Breast epithelium (tissue), 3 donors: ENCODE measurements at regions not wholly inside any gene's neighbourhood (a gene's known extent, or its start where the extent isn't known, plus 50 kb on each side); places are given as distances from the start of the nearest gene placed in this dataset.

ENCODE experiments used
- POLR2A ChIP-seq: fragments of 450-650 bp; IDR thresholded peaks from one replicate; pipeline ENCODE4 v1.6.1; 2016; ENCODE audit warnings: antibody characterized with exemption, mild to moderate bottlenecking, moderate library complexity
- TF ChIP-seq, protein P1 (sequence below), 3 donors: fragments of 450-650 bp; IDR thresholded peaks; one replicate each; pipeline ENCODE4 v1.5.1; 2016 to 2017; ENCODE audit warnings: antibody characterized with exemption in 3 of 3, mild to moderate bottlenecking in 3 of 3, moderate library complexity in 3 of 3

DNA sequence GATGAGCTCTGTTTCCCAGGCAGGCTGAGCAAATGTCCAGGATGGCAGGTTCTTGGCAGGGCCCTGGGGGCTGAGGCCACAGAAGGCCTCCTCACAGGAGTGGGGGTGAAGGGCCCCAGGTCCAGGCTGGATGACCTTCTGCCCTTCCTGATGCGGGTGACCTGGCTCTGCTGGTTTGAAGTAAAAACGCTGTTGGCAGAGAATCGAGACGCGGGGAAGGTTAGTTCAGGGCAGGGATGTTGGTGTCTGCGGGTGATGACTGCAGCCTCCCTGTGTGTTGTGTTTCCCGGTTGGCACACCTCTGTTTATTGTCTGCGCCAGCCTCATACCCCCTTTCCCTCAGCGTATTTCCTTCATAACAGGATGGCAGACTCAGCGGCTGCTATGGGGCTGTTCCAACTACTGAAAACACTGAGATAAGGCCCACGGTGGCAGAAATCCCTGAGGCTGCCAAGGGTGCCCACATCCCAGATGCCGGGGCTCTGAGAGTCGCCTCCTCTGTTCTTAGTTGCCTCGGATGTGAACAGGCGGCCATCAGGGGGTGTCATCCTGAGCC lies 104.6 kb downstream of the METRNL start:
- TF ChIP-seq, protein P1, sequence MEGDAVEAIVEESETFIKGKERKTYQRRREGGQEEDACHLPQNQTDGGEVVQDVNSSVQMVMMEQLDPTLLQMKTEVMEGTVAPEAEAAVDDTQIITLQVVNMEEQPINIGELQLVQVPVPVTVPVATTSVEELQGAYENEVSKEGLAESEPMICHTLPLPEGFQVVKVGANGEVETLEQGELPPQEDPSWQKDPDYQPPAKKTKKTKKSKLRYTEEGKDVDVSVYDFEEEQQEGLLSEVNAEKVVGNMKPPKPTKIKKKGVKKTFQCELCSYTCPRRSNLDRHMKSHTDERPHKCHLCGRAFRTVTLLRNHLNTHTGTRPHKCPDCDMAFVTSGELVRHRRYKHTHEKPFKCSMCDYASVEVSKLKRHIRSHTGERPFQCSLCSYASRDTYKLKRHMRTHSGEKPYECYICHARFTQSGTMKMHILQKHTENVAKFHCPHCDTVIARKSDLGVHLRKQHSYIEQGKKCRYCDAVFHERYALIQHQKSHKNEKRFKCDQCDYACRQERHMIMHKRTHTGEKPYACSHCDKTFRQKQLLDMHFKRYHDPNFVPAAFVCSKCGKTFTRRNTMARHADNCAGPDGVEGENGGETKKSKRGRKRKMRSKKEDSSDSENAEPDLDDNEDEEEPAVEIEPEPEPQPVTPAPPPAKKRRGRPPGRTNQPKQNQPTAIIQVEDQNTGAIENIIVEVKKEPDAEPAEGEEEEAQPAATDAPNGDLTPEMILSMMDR (IDR thresholded peaks at IDR 0.05): no peak
- no peak for TF ChIP-seq POLR2A
